Neural cell (in vitro differentiated cells): ENCODE measurements at regions not wholly inside any gene's neighbourhood (a gene's known extent, or its start where the extent isn't known, plus 50 kb on each side); places are given as distances from the start of the nearest gene placed in this dataset.

Experiments
- H2AFZ ChIP-seq: fragments of 200-600, 300-800 bp; sonication (generic), shearing (Covaris generic); 2 replicates; pipeline ENCODE4 v1.6.0; 2014; ENCODE audit warnings: low read depth, mild to moderate bottlenecking, antibody characterized with exemption, low read length, moderate library complexity
- H3F3A ChIP-seq: fragments of 200-600 bp; shearing (Covaris generic); 2 replicates; pipeline ENCODE4 v1.6.1; 2016; ENCODE audit warnings: mild to moderate bottlenecking, moderate library complexity, mixed read lengths, antibody characterized with exemption, low read length; ENCODE audit not compliant: insufficient read depth, poor library complexity, severe bottlenecking
- H3K27ac ChIP-seq: fragments of 200-600, 300-800 bp; sonication (generic), shearing (Covaris generic); 2 replicates; pipeline ENCODE4 v1.5.1; 2014; ENCODE audit warnings: mild to moderate bottlenecking, low read length, moderate library complexity
- H3K27me3 ChIP-seq: fragments of 300-800, 200-600 bp; sonication (generic), shearing (Covaris generic); 2 replicates; pipeline ENCODE4 v1.6.0; 2014; ENCODE audit warnings: mild to moderate bottlenecking, low read depth, low read length, moderate library complexity; ENCODE audit not compliant: insufficient read depth
- H3K36me3 ChIP-seq: fragments of 300-800, 200-600 bp; sonication (generic), shearing (Covaris generic); 2 replicates; pipeline ENCODE4 v1.5.1; 2014; ENCODE audit warnings: mild to moderate bottlenecking, antibody characterized with exemption, low read length, moderate library complexity; ENCODE audit not compliant: insufficient read depth
- H3K4me2 ChIP-seq: fragments of 300-800, 200-600 bp; sonication (generic), shearing (Covaris generic); 2 replicates; pipeline ENCODE4 v1.6.0; 2014; ENCODE audit warnings: mild to moderate bottlenecking, low read length
- H3K4me3 ChIP-seq: fragments of 300-800, 200-600 bp; sonication (generic), shearing (Covaris generic); 2 replicates; pipeline ENCODE4 v1.5.1; 2014; ENCODE audit warnings: mild to moderate bottlenecking, low read length, moderate library complexity
- H3K79me2 ChIP-seq: fragments of 200-600 bp; shearing (Covaris generic); replicated peaks from 2 replicates; pipeline ENCODE4 v1.6.0; 2014; ENCODE audit warnings: mild to moderate bottlenecking, low read length, moderate library complexity; ENCODE audit not compliant: insufficient read depth
- H3K9ac ChIP-seq: fragments of 300-800, 200-600 bp; sonication (generic), shearing (Covaris generic); 2 replicates; pipeline ENCODE4 v1.6.1; 2016; ENCODE audit warnings: mild to moderate bottlenecking, low read length, mixed read lengths
- H3K9me2 ChIP-seq: fragments of 200-600 bp; shearing (Covaris generic); 2 replicates; pipeline ENCODE4 v1.6.1; 2016; ENCODE audit warnings: mild to moderate bottlenecking, low read length, mixed read lengths; ENCODE audit not compliant: insufficient read depth
- H3K9me3 ChIP-seq: fragments of 200-600, 300-800 bp; sonication (generic), shearing (Covaris generic); 2 replicates; pipeline ENCODE4 v1.6.1; 2016; ENCODE audit warnings: mild to moderate bottlenecking, mixed run types, low read length, moderate library complexity, mixed read lengths
- H4K20me1 ChIP-seq: fragments of 200-600 bp; shearing (Covaris generic); 2 replicates; pipeline ENCODE4 v1.6.1; 2016; ENCODE audit warnings: mild to moderate bottlenecking, mixed run types; ENCODE audit not compliant: insufficient read depth
- CTCF ChIP-seq: fragments of 450-650 bp; IDR thresholded peaks from 2 replicates; pipeline ENCODE4 v1.5.1; 2014; ENCODE audit warnings: antibody characterized with exemption, mild to moderate bottlenecking, moderate library complexity; ENCODE audit not compliant: poor library complexity, severe bottlenecking
- EP300 ChIP-seq: fragments of 450-650 bp; conservative IDR thresholded peaks from 2 replicates; pipeline ENCODE4 v1.6.1; 2014; ENCODE audit warnings: antibody characterized with exemption, mild to moderate bottlenecking, moderate library complexity; ENCODE audit not compliant: poor library complexity, severe bottlenecking
- EZH2 ChIP-seq: fragments of 200-600, 300-800 bp; shearing (Covaris generic), sonication (generic); IDR thresholded peaks from 2 replicates; pipeline ENCODE4 v1.6.1; 2014; ENCODE audit warnings: antibody characterized with exemption, low read length, borderline replicate concordance, mild to moderate bottlenecking; ENCODE audit not compliant: insufficient read depth, poor library complexity, severe bottlenecking
- MXI1 ChIP-seq: fragments of 450-650 bp; conservative IDR thresholded peaks from 2 replicates; pipeline ENCODE4 v1.6.1; 2014; ENCODE audit warnings: antibody characterized with exemption, mild to moderate bottlenecking; ENCODE audit not compliant: poor library complexity, severe bottlenecking
- POLR2AphosphoS5 ChIP-seq: IDR thresholded peaks from 2 replicates; pipeline ENCODE4 v1.6.1; 2012
- RAD21 ChIP-seq: fragments of 450-650 bp; conservative IDR thresholded peaks from 2 replicates; pipeline ENCODE4 v1.6.1; 2014; ENCODE audit warnings: antibody characterized with exemption, mild to moderate bottlenecking, moderate library complexity
- REST ChIP-seq: IDR thresholded peaks from 2 replicates; pipeline ENCODE4 v1.6.1; 2012; ENCODE audit warnings: borderline replicate concordance
- SMC3 ChIP-seq: fragments of 450-650 bp; conservative IDR thresholded peaks from 2 replicates; pipeline ENCODE4 v1.6.1; 2014; ENCODE audit warnings: antibody characterized with exemption, mild to moderate bottlenecking, moderate library complexity; ENCODE audit not compliant: poor library complexity
- TAF1 ChIP-seq: IDR thresholded peaks from 2 replicates; pipeline ENCODE4 v1.6.1; 2012; ENCODE audit warnings: low read depth

- Histone ChIP-seq H3K9me2 (no peaks in the 10 kb centered on the region), H3K4me3 (no peak overlapping the region), H3K79me2 (no peaks in the 10 kb centered on the region), H3K36me3 (no peaks in the 10 kb centered on the region), H4K20me1 (no peaks in the 10 kb centered on the region), H3K9me3 (no peaks in the 10 kb centered on the region), H3K27ac (no peak overlapping the region), H3K9ac (no peak overlapping the region), H3F3A (no peaks in the 10 kb centered on the region), H2AFZ (no peak overlapping the region), H3K4me2 (no peak overlapping the region), H3K27me3 (no peaks in the 10 kb centered on the region)
- TF ChIP-seq POLR2AphosphoS5 (no peak), MXI1 (no peak), CTCF (no peak), EZH2 (no peak), SMC3 (no peak), REST (no peak), EP300 (no peak), TAF1 (no peak)
Measured at GRCh38 chr5:158153508-158153907, 294.6 kb upstream of the CLINT1 start.

GRCh38 chr5:158152136-158152535 is 293.2 kb upstream of the CLINT1 start:
- Histone ChIP-seq H3K27ac (no peak overlapping the region), H3K9me2 (no peaks in the 10 kb centered on the region), H3K4me2 (no peak overlapping the region), H3K9ac (no peak overlapping the region), H2AFZ (no peak overlapping the region), H3K36me3 (no peaks in the 10 kb centered on the region), H3F3A (no peaks in the 10 kb centered on the region), H3K9me3 (no peaks in the 10 kb centered on the region), H3K79me2 (no peaks in the 10 kb centered on the region), H3K4me3 (no peak overlapping the region), H3K27me3 (no peaks in the 10 kb centered on the region), H4K20me1 (no peaks in the 10 kb centered on the region)
- TF ChIP-seq EP300 (no peak), CTCF (no peak), EZH2 (no peak), MXI1 (no peak), TAF1 (no peak), SMC3 (no peak), REST (no peak), POLR2AphosphoS5 (no peak), RAD21 (no peak)
